Activated T-helper 17 cell treated with anti-CD3 and anti-CD28 coated beads, Interleukin-2, amount 50 U/mL, for 72 hours (primary cell): ENCODE measurements at regions not wholly inside any gene's neighbourhood (a gene's known extent, or its start where the extent isn't known, plus 50 kb on each side); places are given as distances from the start of the nearest gene placed in this dataset.

Experiments used
- ATAC-seq: fragments of 150-1000 bp; cut with Tn5 transposase; replicated peaks from 2 replicates; pipeline ENCODE4 v1.10.0; 2021; ENCODE audit warnings: mild to moderate bottlenecking, moderate library complexity
- H3K27ac Mint-ChIP-seq: one replicate; pipeline ENCODE4 v1.8.0; 2022; ENCODE audit warnings: mixed read lengths
- H3K27me3 Mint-ChIP-seq: one replicate; pipeline ENCODE4 v1.8.0; 2022; ENCODE audit warnings: mixed read lengths
- H3K36me3 Mint-ChIP-seq: one replicate; pipeline ENCODE4 v1.8.0; 2022; ENCODE audit warnings: low read depth, mild to moderate bottlenecking, mixed read lengths
- H3K4me1 Mint-ChIP-seq: one replicate; pipeline ENCODE4 v1.8.0; 2022; ENCODE audit warnings: mixed read lengths
- H3K4me3 Mint-ChIP-seq: one replicate; pipeline ENCODE4 v1.8.0; 2022; ENCODE audit warnings: mild to moderate bottlenecking, mixed read lengths
- H3K9me3 Mint-ChIP-seq: one replicate; pipeline ENCODE4 v1.8.0; 2022; ENCODE audit warnings: mixed read lengths

DNA sequence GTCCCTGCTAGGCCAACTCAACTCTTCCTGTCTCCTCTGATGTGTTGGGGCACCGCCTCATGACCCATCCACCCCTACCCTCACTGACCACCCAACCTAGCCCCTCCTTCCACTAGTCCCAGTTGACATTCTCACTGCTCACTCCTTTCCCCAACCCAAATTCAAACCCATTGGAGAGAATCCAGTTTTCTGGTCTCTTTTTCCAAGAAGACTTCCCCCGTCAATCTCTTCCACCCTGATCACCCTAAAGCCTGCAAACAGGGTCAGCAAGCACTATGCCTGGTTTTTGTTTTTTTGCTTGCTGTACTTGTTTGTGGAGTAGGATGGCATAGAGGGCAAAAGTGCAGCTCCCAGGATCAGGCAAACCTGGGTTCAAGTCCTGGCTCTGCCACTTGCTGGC lies 176.6 kb upstream of the PPP2R3A start:
- H3K4me1 Mint-ChIP-seq: no peaks in the 10 kb centered on the region
- H3K36me3 Mint-ChIP-seq: no peaks in the 10 kb centered on the region
- no peak overlapping the region for H3K27ac Mint-ChIP-seq
- H3K9me3 Mint-ChIP-seq: peaks cover 3% of the 10 kb centered on the region
- ATAC-seq: no peak
- H3K4me3 Mint-ChIP-seq: no peak overlapping the region
- no peaks in the 10 kb centered on the region for H3K27me3 Mint-ChIP-seq

DNA sequence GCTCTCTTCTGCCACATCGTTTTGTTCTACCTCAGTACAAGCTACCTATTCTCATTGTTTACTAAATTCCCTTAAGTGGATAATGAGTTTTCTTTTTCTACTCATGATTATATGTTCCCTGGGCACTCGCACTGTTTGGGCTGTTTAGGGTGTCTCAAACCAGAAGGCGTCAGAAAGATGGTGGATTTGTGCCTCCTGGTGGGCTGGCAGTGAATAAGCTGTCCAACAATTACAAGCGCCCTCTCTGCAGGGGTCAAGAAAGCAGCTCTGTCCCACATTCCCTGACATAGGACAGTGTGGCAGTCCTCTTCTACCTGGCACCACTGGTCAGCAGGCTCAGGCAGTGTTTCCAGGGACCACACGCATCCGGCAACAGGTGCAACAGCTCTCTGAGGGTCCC lies 173.4 kb upstream of the PPP2R3A start:
- H3K36me3 Mint-ChIP-seq: no peaks in the 10 kb centered on the region
- peaks cover 4% of the 10 kb centered on the region for H3K27me3 Mint-ChIP-seq
- no peak overlapping the region for H3K27ac Mint-ChIP-seq
- no peak overlapping the region for H3K4me3 Mint-ChIP-seq
- H3K4me1 Mint-ChIP-seq: no peaks in the 10 kb centered on the region
- peaks cover 3% of the 10 kb centered on the region for H3K9me3 Mint-ChIP-seq
- ATAC-seq: no peak

DNA sequence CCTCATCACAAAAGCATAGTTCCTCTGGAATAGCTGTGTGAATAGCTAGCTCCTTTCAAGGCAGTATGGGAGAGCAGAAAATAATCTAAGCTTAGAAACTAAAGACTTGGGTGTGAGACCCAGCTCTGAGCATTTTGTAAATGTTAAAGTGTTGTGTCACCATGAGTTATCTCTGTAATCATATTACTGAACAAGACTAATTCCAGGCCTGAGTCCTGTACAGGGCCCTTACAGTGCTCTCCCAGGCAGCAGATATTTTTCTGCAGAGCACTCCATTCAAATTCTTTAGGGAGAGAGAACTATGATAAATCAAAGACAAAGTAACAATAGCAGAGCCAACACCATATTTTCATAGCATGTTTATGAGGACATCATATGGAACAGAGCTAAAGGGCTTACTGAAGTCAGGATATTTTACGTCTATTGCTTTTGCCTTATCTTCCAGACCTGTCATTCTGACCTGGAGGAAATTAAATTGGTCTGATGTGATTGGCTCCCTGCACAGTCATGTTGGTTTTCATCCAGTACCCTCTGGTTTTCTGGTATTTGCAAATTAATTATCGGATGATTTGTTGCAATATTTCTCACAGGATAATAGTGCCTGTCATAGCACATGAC lies 172.6 kb upstream of the PPP2R3A start:
- ATAC-seq: no peak
- H3K36me3 Mint-ChIP-seq: no peaks in the 10 kb centered on the region
- no peak overlapping the region for H3K27ac Mint-ChIP-seq
- peaks cover 4% of the 10 kb centered on the region for H3K27me3 Mint-ChIP-seq
- no peaks in the 10 kb centered on the region for H3K4me1 Mint-ChIP-seq
- H3K9me3 Mint-ChIP-seq: peaks cover 3% of the 10 kb centered on the region
- H3K4me3 Mint-ChIP-seq: no peak overlapping the region

DNA sequence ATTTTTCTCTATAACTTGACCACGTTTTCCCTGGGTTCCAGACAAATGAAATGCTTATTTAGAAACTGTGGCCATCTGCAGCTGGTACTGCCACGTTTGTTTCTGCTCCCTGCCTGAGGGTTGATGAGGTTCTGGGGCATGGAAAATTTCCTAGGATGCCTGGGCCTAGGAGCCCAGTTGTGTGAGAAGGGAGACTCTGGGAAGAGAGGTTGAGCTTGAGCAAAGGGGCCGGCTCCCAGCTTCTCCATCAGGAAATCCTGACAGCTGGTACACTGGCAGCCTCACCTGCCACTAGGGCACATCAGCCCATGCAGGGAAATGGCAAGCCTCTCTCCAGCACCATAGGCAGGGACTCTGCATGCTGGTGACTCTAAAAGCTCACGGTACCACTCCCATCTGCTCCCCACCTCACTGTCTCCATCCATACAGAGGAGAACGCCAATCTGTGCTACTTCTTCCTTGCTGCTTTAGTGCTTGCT lies 165.4 kb upstream of the PPP2R3A start:
- Mint-ChIP-seq H3K36me3 (no peaks in the 10 kb centered on the region), H3K4me1 (no peaks in the 10 kb centered on the region), H3K27me3 (no peaks in the 10 kb centered on the region), H3K4me3 (no peak overlapping the region), H3K9me3 (no peaks in the 10 kb centered on the region), H3K27ac (no peak overlapping the region)
- ATAC-seq: no peak

GRCh38 chr3:135801018-135801417 lies 164.5 kb upstream of the PPP2R3A start:
- H3K27ac Mint-ChIP-seq: no peak overlapping the region
- no peaks in the 10 kb centered on the region for H3K4me1 Mint-ChIP-seq
- no peaks in the 10 kb centered on the region for H3K36me3 Mint-ChIP-seq
- ATAC-seq: no peak
- H3K9me3 Mint-ChIP-seq: no peaks in the 10 kb centered on the region
- H3K27me3 Mint-ChIP-seq: no peaks in the 10 kb centered on the region
- no peak overlapping the region for H3K4me3 Mint-ChIP-seq

DNA sequence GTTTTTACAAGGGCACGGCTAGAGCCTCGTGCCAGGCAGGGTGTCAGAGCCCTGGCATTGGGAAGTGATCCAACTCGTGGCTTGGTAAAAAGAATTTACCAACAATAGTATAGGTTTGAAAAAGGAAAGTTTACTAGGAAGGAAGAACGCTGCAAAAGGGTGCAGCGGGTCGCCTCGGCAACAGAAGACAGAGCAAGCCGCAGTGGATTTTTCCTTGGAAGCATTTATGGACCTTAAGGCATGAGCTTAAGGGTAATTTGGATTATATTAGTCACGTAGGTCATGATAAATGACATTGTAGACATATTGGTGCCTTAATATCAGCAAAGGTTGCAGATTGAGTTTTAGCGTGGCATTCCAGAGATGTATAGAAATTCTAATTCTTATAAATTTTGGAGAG lies 163.4 kb upstream of the PPP2R3A start:
- no peaks in the 10 kb centered on the region for H3K9me3 Mint-ChIP-seq
- no peaks in the 10 kb centered on the region for H3K36me3 Mint-ChIP-seq
- H3K4me1 Mint-ChIP-seq: no peaks in the 10 kb centered on the region
- no peak for ATAC-seq
- no peak overlapping the region for H3K27ac Mint-ChIP-seq
- H3K4me3 Mint-ChIP-seq: no peak overlapping the region
- no peaks in the 10 kb centered on the region for H3K27me3 Mint-ChIP-seq

GRCh38 chr3:135803028-135803692 lies 162.4 kb upstream of the PPP2R3A start:
- H3K36me3 Mint-ChIP-seq: no peaks in the 10 kb centered on the region
- no peaks in the 10 kb centered on the region for H3K4me1 Mint-ChIP-seq
- H3K27ac Mint-ChIP-seq: no peak overlapping the region
- no peaks in the 10 kb centered on the region for H3K27me3 Mint-ChIP-seq
- ATAC-seq: no peak
- no peaks in the 10 kb centered on the region for H3K9me3 Mint-ChIP-seq
- no peak overlapping the region for H3K4me3 Mint-ChIP-seq

DNA sequence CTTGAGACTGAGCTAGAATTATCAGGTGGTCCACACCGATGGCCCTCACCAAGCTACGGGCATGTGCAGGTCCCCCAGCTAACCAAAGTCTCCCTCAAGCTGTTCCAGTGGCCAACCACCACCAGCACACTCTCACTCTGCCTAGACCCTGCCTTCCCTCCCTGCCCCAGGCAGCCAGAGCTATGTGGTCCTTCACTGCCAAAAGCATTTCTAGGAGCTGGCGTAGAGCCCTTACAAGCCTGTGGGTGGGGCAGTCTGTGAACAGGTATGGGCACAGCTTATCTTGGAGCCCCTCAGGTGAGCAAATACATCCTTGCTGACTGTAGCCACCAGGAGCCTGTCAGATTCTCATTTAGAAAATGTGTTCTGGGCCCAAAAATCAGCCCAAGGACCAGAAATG lies 159.8 kb upstream of the PPP2R3A start:
- Mint-ChIP-seq H3K9me3 (no peaks in the 10 kb centered on the region), H3K27ac (no peak overlapping the region), H3K27me3 (peaks cover 11% of the 10 kb centered on the region), H3K36me3 (no peaks in the 10 kb centered on the region), H3K4me1 (no peaks in the 10 kb centered on the region), H3K4me3 (no peak overlapping the region)
- no peak for ATAC-seq

- no peak overlapping the region for H3K4me3 Mint-ChIP-seq
- H3K9me3 Mint-ChIP-seq: no peaks in the 10 kb centered on the region
- no peak for ATAC-seq
- H3K36me3 Mint-ChIP-seq: no peaks in the 10 kb centered on the region
- H3K27me3 Mint-ChIP-seq: peaks cover 11% of the 10 kb centered on the region
- H3K4me1 Mint-ChIP-seq: no peaks in the 10 kb centered on the region
- no peak overlapping the region for H3K27ac Mint-ChIP-seq
Measured at GRCh38 chr3:135806317-135806716, 159.2 kb upstream of the PPP2R3A start.

- Mint-ChIP-seq H3K27me3 (peaks cover 11% of the 10 kb centered on the region), H3K4me3 (no peak overlapping the region), H3K4me1 (no peaks in the 10 kb centered on the region), H3K27ac (no peak overlapping the region), H3K9me3 (no peaks in the 10 kb centered on the region), H3K36me3 (no peaks in the 10 kb centered on the region)
- ATAC-seq: no peak
Measured at GRCh38 chr3:135807879-135808278, 157.6 kb upstream of the PPP2R3A start.

DNA sequence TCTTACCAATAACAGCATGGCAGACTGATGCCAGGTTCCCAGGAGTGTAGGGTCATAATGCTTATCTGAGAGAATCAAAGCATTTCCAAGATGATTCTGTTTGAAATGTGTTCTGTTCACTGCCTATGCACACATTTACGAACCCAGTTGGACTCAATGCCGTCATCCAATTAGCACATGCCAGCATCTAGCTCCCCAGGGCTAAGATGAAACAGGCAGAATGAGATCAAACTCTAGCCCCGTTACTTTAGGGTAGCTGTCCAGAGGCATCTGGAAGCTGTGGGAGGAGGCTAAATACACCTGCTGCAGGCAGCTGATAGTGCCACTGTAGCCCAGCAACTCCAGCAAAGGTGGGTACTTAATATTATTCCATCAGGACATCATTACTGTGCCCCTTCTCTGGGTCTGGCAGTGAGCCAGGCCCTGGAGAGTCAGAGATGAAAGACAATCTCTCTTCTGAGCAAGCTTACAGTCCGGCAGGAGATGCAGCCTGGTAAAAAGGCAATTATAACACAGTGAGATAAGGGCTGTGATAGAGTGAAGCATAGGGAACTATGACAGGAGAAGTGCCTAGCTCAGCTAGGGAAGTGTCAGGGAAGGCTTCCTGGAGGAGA lies 156.4 kb upstream of the PPP2R3A start:
- Mint-ChIP-seq H3K36me3 (no peaks in the 10 kb centered on the region), H3K27ac (no peak overlapping the region), H3K4me3 (no peak overlapping the region), H3K27me3 (peaks cover 11% of the 10 kb centered on the region), H3K4me1 (no peaks in the 10 kb centered on the region), H3K9me3 (no peaks in the 10 kb centered on the region)
- ATAC-seq: no peak

DNA sequence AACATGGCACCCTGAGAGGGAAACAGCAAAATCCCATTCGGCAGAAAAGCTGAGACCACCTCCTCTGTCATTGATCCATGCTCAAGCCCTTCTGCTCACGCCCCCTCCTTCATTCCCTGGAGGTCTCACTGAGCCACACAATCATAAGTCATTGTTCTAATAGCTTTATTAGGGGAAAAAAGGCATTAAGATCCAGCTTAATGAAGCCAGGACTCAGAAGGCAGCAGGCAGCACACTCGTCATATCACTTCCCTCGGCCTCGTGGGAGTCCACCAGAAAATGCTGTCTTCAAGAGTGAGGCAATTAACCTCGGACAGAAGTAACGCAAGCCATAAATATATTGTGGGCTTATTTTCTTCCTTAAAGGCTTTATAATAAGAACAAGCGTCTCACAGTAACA lies 153.9 kb upstream of the PPP2R3A start:
- H3K4me3 Mint-ChIP-seq: no peak overlapping the region
- H3K27ac Mint-ChIP-seq: no peak overlapping the region
- ATAC-seq: no peak
- H3K4me1 Mint-ChIP-seq: no peaks in the 10 kb centered on the region
- H3K36me3 Mint-ChIP-seq: no peaks in the 10 kb centered on the region
- H3K9me3 Mint-ChIP-seq: no peaks in the 10 kb centered on the region
- H3K27me3 Mint-ChIP-seq: peaks cover 15% of the 10 kb centered on the region

DNA sequence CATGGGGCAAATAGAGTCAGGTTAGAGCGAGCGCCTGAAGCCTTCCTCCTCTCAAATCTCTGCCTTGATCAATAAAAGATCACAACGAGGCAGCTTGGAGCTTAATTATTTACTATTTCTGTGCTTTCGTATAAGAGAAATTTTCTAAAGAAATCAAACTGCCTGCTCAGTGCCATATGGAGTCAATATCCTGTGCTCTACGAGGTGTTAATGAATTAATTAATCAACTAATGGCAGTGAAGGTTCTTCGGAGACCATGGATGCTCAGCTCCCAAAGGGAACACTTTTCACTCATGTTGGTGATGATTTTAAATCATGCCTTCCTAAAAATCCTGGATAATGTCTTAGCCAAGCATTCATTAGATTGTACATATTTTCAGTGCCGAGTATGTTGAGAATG lies 153.5 kb upstream of the PPP2R3A start:
- no peak for ATAC-seq
- H3K36me3 Mint-ChIP-seq: no peaks in the 10 kb centered on the region
- peaks cover 15% of the 10 kb centered on the region for H3K27me3 Mint-ChIP-seq
- no peak overlapping the region for H3K27ac Mint-ChIP-seq
- H3K9me3 Mint-ChIP-seq: no peaks in the 10 kb centered on the region
- H3K4me1 Mint-ChIP-seq: no peaks in the 10 kb centered on the region
- no peak overlapping the region for H3K4me3 Mint-ChIP-seq

DNA sequence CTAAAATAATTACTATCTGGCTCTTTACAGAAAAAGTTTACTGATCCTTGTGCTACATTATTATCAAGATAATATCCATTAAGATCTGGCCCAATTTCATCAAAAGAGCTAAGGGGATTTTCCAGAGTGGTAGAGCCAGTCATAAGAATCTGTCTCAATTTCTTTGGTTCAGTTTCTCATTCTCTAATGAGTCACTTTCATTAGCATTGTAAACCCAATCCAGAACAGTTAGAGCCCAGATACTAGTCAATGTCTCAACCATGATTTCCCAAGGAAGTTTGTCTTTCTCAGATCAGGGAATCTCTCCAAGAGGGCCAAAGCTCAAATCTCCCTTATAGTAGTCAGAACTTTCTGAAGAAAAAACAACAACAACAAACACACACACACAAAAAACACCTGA lies 131.1 kb upstream of the PPP2R3A start:
- Mint-ChIP-seq H3K27ac (no peak overlapping the region), H3K27me3 (peaks cover 3% of the 10 kb centered on the region), H3K4me1 (no peaks in the 10 kb centered on the region), H3K4me3 (no peak overlapping the region), H3K9me3 (no peaks in the 10 kb centered on the region), H3K36me3 (no peaks in the 10 kb centered on the region)
- ATAC-seq: no peak

DNA sequence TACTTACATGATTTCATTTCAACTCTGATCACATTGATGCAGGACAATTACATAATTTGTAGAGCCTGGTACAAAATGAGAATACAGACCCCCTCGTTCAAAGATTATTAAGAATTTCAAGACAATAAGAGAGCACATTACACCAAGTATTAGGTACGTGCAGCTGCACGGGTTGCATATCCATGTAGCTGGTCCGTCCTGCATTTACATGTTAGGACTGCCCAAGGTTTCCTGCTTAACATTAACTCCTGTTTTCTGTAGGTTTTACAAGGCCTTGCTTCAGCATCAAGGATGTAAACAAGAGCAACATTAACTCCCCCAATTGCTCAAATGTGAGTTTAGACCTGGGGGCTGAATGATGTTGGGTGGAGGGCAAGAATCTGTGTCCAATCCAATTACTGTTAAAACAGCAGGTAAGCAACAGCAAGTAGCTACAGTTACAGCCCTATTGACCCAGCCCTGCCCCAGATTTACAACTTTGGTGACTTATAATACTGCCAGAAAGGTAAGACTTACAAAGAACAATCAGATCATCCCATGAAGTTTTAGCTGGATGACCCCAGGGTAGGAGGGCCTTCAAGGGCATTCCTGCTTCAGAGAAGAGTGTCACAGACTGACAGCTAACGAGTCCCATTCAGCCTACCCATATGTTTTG lies 127.4 kb upstream of the PPP2R3A start:
- ATAC-seq: no peak
- Mint-ChIP-seq H3K4me3 (no peak overlapping the region), H3K4me1 (no peaks in the 10 kb centered on the region), H3K9me3 (no peaks in the 10 kb centered on the region), H3K36me3 (no peaks in the 10 kb centered on the region), H3K27ac (no peak overlapping the region), H3K27me3 (peaks cover 4% of the 10 kb centered on the region)
